ENCODE measurements at regions not wholly inside any gene's neighbourhood (a gene's known extent, or its start where the extent isn't known, plus 50 kb on each side); places are given as distances from the start of the nearest gene placed in this dataset.
A peak's percentile ranks its signal among the peaks of the same experiment; 100 is the strongest.

GRCh38 chr6:157758516-157759023 is 64.5 kb upstream of the SNX9 start (continued):
- peak; percentile 68; the same call in 1 of the 2 replicates for TF ChIP-seq HDAC8 (tag; IDR thresholded peaks at IDR 0.05)
- TF ChIP-seq MTF1 (CRISPR knock-in tag; IDR thresholded peaks at IDR 0.05; ENCODE audit: borderline replicate concordance), result no peak
- peak; percentile 83 for TF ChIP-seq CBFA2T3 (IDR thresholded peaks at IDR 0.05)
- no peak for TF ChIP-seq NR0B1 (IDR thresholded peaks at IDR 0.05; ENCODE audit: partially characterized antibody)
- 0 out of 2 replicates have a peak, but pooled peaks have one; percentile 43 for TF ChIP-seq MBD2 (IDR thresholded peaks at IDR 0.05; ENCODE audit: borderline replicate concordance, low read depth)
- TF ChIP-seq ADNP (tag; IDR thresholded peaks at IDR 0.05), result no peak
- TF ChIP-seq ZNF3 (CRISPR knock-in tag; IDR thresholded peaks at IDR 0.05), result no peak
- peak; percentile 87 for TF ChIP-seq L3MBTL2 (IDR thresholded peaks at IDR 0.05)
- TF ChIP-seq MTA3 (IDR thresholded peaks at IDR 0.05; ENCODE audit: borderline replicate concordance), result 0 out of 2 replicates have a peak, but pooled peaks have one; percentile 50
- peak in 1 of 3 experiments; percentile 53 for TF ChIP-seq YY1 (IDR thresholded peaks at IDR 0.05; ENCODE audit: borderline replicate concordance in 1 of 3, control insufficient read depth in 1 of 3, extremely low read depth in 1 of 3, insufficient read depth in 3 of 3, insufficient read length in 1 of 3, insufficient replicate concordance in 2 of 3, low read depth in 1 of 3, low read length in 2 of 3)
- TF ChIP-seq NCOA1 (IDR thresholded peaks at IDR 0.05; ENCODE audit: low read depth), result 0 out of 2 replicates have a peak, but pooled peaks have one; percentile 14
- TF ChIP-seq DMBX1 (CRISPR knock-in tag; IDR thresholded peaks at IDR 0.05; ENCODE audit: borderline replicate concordance), result peak; percentile 84; the same call in 1 of the 2 replicates
- peak; percentile 78 for TF ChIP-seq CTBP1 (IDR thresholded peaks at IDR 0.05; ENCODE audit: borderline replicate concordance)
- TF ChIP-seq STAG1 (CRISPR knock-in tag; IDR thresholded peaks at IDR 0.05; ENCODE audit: borderline replicate concordance), result no peak
- TF ChIP-seq TFAP4 (CRISPR knock-in tag; IDR thresholded peaks at IDR 0.05; ENCODE audit: borderline replicate concordance), result peak; percentile 75; the same call in 1 of the 2 replicates
- TF ChIP-seq DPF2 (IDR thresholded peaks at IDR 0.05), result peak; percentile 83
- peak; percentile 79 for TF ChIP-seq ZNF316 (IDR thresholded peaks at IDR 0.05)
- 0 out of 2 replicates have a peak, but pooled peaks have one; percentile 7 for TF ChIP-seq MEF2A (IDR thresholded peaks at IDR 0.05; ENCODE audit: control insufficient read depth, low read depth, low read length)
- peak; percentile 65; the same call in 1 of the 2 replicates for TF ChIP-seq ZNF589 (CRISPR knock-in tag; IDR thresholded peaks at IDR 0.05; ENCODE audit: low read depth)
- TF ChIP-seq NUFIP1 (IDR thresholded peaks at IDR 0.05; ENCODE audit: partially characterized antibody), result peak; percentile 53
- peak; percentile 30; the same call in 1 of the 2 replicates for TF ChIP-seq NCOR1 (IDR thresholded peaks at IDR 0.05)
- TF ChIP-seq ATF2 (CRISPR knock-in tag; IDR thresholded peaks at IDR 0.05), result no peak
- 0 out of 2 replicates have a peak, but pooled peaks have one; percentile 72 for TF ChIP-seq ATF6 (CRISPR knock-in tag; IDR thresholded peaks at IDR 0.05)

Measured in K562 (cell line).